Chondrocyte (in vitro differentiated cells): ENCODE measurements at regions not wholly inside any gene's neighbourhood (a gene's known extent, or its start where the extent isn't known, plus 50 kb on each side); places are given as distances from the start of the nearest gene placed in this dataset.

ENCODE experiments used
- DNase-seq: peaks from one replicate; pipeline ENCODE4 v3.0.0; 2021; ENCODE audit warnings: mixed read lengths, low spot score
- H3K27ac Mint-ChIP-seq: one replicate; pipeline ENCODE4 v1.8.0; 2021; ENCODE audit warnings: mild to moderate bottlenecking, moderate library complexity, mixed read lengths; ENCODE audit not compliant: unreplicated experiment
- H3K27me3 Mint-ChIP-seq: 2 replicates; pipeline ENCODE4 v1.8.0; 2021; ENCODE audit warnings: low read depth, mixed read lengths
- H3K36me3 Mint-ChIP-seq: 2 replicates; pipeline ENCODE4 v1.8.0; 2021; ENCODE audit warnings: low read depth, mixed read lengths
- H3K4me1 Mint-ChIP-seq: 2 replicates; pipeline ENCODE4 v1.8.0; 2021; ENCODE audit warnings: low read depth, mild to moderate bottlenecking, mixed read lengths
- H3K4me3 Mint-ChIP-seq: one replicate; pipeline ENCODE4 v1.8.0; 2021; ENCODE audit warnings: mild to moderate bottlenecking, moderate library complexity, mixed read lengths; ENCODE audit not compliant: unreplicated experiment
- H3K9me3 Mint-ChIP-seq: 2 replicates; pipeline ENCODE4 v1.8.0; 2021; ENCODE audit warnings: low read depth, mixed read lengths
- CTCF ChIP-seq: fragments of 200-600 bp; sonication (generic); IDR thresholded peaks from 2 replicates; pipeline ENCODE4 v1.5.0; 2021; ENCODE audit warnings: antibody characterized with exemption, mild to moderate bottlenecking, moderate library complexity

- Mint-ChIP-seq H3K36me3 (no peaks in the 10 kb centered on the region), H3K4me1 (no peaks in the 10 kb centered on the region), H3K27ac (no peak overlapping the region), H3K27me3 (no peaks in the 10 kb centered on the region), H3K4me3 (no peak overlapping the region), H3K9me3 (no peaks in the 10 kb centered on the region)
- TF ChIP-seq CTCF: no peak
- DNase-seq: no peak
These were observed 340.5 kb upstream of the NECTIN3 start for GRCh38 chr3:110731148-110731547.

- Mint-ChIP-seq H3K27me3 (no peaks in the 10 kb centered on the region), H3K4me3 (no peak overlapping the region), H3K27ac (no peak overlapping the region), H3K36me3 (no peaks in the 10 kb centered on the region), H3K4me1 (no peaks in the 10 kb centered on the region), H3K9me3 (no peaks in the 10 kb centered on the region)
- TF ChIP-seq CTCF: no peak
- DNase-seq: no peak
These were observed 339.2 kb upstream of the NECTIN3 start for GRCh38 chr3:110732420-110732819.

- no peak for TF ChIP-seq CTCF
- H3K36me3 Mint-ChIP-seq: no peaks in the 10 kb centered on the region
- H3K27me3 Mint-ChIP-seq: no peaks in the 10 kb centered on the region
- H3K27ac Mint-ChIP-seq: no peak overlapping the region
- no peaks in the 10 kb centered on the region for H3K9me3 Mint-ChIP-seq
- no peak for DNase-seq
- no peaks in the 10 kb centered on the region for H3K4me1 Mint-ChIP-seq
- H3K4me3 Mint-ChIP-seq: no peak overlapping the region
These were observed 338.6 kb upstream of the NECTIN3 start for GRCh38 chr3:110733045-110733444.

DNA sequence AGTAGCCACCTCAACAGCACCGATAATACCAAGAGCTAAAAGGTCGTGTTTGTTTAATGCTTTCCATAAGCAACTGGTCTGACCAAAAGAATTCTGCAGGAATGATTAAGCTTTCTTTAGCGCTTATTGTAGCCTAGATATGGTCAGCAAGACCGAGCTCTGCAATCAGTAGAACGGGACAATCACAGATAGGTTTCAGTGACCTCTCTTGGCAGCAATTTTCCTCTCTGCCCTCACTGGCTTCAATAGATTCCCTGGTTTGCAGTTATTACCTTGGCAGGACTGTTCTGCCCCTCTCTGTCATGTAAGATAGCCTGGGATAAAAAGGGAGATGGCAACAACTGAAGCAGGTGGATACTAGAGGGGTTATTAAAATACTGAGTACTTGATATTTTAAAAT lies 337.1 kb upstream of the NECTIN3 start:
- Mint-ChIP-seq H3K27me3 (no peaks in the 10 kb centered on the region), H3K36me3 (no peaks in the 10 kb centered on the region), H3K27ac (no peak overlapping the region), H3K4me1 (no peaks in the 10 kb centered on the region), H3K9me3 (no peaks in the 10 kb centered on the region), H3K4me3 (no peak overlapping the region)
- TF ChIP-seq CTCF: no peak
- DNase-seq: no peak

DNA sequence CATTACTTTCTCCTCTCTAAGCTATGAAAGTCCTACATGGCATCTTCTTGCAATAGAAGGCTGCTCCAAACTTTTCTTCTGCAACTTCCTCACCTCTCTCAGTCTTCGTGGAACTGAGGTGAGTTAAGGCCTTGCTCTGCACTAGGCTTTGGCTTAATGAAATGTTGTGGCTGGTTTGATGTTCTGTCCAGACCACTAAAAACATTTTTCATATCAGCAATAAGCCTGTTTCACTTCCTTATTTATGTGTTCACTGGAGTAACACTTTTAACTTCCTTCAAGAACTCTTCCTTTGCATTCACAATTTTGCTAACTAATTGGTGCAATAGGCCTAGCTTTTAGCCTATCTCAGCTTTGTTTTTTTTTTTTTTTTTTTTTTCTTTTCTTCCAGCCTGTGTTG lies 335.3 kb upstream of the NECTIN3 start:
- no peak for TF ChIP-seq CTCF
- DNase-seq: no peak
- H3K36me3 Mint-ChIP-seq: no peaks in the 10 kb centered on the region

More for the DNA sequence above, 335.3 kb upstream of the NECTIN3 start:
- no peak overlapping the region for H3K4me3 Mint-ChIP-seq
- no peaks in the 10 kb centered on the region for H3K4me1 Mint-ChIP-seq
- no peak overlapping the region for H3K27ac Mint-ChIP-seq
- no peaks in the 10 kb centered on the region for H3K9me3 Mint-ChIP-seq
- no peaks in the 10 kb centered on the region for H3K27me3 Mint-ChIP-seq
